ENCODE measurements at regions not wholly inside any gene's neighbourhood (a gene's known extent, or its start where the extent isn't known, plus 50 kb on each side); places are given as distances from the start of the nearest gene placed in this dataset.

GRCh38 chr5:165624166-165624946 is 2118.9 kb downstream of the MAT2B start:
- no peak for DNase-seq

DNA sequence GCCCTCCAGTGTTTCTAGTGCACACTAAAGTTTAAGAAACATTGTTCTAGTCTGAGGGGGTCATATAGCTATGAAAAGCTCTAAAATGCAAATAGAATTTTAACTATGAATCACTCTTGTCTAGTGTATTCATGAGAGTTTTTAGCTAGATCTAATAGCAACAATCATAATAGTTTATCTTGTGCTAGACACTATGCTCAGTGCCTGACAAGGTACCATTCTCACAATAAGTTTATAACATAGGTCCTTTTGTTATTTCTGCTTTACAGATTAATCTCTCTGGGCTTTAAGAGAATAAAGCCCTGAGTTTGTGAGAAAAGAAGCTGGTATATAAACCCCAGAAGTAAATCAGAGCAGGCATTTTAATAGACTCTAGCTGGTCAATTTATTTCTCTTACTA is 2120.7 kb downstream of the MAT2B start:
- DNase-seq = no peak

GRCh38 chr5:165627548-165628170 is 2122.2 kb downstream of the MAT2B start:
- no peak for DNase-seq

DNA sequence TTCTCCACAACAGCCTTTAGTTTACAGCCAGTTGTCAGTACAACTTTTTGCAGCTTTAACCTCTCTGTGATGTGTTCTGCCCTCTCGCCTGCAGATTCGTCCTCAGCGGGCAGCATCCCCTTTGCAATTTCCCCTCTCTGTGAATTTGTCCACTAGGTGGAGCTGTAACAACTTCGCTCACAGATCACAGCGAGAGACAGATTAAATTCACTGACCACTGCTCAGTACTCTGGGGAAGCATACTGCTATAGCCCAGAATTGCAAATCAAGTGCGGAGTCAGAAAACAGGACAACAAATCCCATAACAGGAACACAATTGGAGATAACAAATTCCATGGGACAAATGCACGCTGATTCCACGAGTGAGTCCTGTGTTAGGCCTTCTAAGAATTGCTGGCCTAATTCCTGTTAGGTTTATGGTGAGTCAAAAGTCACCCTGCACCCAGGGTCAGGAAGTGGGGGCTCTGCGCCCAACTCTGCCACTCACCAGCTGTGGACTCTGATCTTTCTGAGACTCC is 2124.9 kb downstream of the MAT2B start:
- no peak for DNase-seq

DNA sequence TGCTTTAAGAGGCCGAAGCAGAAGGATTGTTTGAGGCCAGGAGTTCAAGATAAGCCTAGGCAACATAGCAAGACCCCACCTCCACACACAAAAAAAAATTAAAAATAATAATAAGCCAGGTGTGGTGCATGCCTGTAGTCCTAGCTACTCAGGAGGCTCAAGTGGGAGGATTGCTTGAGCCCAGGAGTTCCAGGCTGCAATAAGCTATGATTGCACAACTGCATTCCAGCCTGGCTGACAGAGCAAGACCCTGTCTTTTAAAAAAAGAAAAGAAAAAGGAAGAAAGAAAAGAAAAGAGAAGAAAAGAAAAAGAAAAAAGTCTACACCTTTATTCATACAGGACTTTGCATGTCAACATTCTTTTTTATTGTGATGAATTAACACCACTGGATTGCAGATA is 2125.8 kb downstream of the MAT2B start:
- DNase-seq = no peak

GRCh38 chr5:165642366-165642765 is 2136.9 kb downstream of the MAT2B start:
- DNase-seq = no peak

DNA sequence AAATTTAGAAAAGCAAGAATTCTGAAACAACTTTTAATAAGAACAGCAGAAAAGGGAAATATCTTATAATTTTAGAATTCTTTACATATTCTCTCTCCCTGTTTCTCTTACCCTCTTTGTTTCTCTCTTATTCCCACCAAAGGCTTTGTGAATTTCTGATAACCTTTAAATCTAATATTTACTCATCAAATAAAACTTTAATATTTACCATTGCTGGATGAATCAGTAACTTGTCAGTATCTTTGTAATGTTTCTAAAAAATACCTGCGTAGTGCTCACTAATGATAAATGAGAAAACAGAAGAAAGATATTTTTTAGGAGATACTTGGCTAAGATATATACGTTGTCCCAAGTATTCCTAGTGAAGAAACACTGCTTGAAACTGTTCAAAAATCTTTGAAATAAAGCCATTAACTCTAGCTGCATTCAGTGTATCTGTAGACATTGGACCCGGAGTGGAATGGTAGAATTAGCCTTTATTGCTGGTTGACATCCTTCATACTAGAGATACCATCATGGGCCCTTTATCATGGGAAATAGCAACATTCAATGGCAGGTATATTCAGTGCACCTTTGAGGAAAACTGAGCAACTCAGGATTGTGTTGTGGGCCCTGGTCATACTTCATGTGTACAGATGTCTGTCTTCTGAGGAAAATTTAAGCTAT is 2160.4 kb downstream of the MAT2B start:
- no peak for DNase-seq

- no peak for DNase-seq
Observed at GRCh38 chr5:165673499-165673898, 2168.1 kb downstream of the MAT2B start.

GRCh38 chr5:165695796-165696195 is 2190.4 kb downstream of the MAT2B start:
- DNase-seq = no peak

- DNase-seq = no peak
Observed at GRCh38 chr5:165705960-165706359, 2200.5 kb downstream of the MAT2B start.

DNA sequence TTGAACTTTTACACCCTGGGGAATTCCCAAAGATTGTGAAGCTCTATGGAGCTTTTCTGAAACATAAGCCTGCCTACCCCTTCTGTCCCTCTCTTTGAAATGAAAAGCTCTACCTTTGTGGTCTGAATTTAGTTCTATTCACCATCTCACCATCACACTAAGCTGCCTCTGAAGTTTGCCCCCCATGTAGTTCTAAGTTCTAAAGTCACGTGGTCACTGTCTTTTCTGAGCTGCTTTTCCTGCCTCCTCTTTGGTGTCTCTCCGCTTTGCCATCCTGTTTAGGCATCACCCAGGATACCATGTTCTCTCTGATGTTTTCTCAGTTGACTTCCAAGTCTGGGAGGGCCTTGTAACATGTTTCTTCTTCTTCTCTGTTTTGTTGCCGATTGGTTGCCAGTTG is 2206.6 kb downstream of the MAT2B start:
- DNase-seq = no peak

- no peak for DNase-seq
Observed at GRCh38 chr5:165714598-165714997, 2209.2 kb downstream of the MAT2B start.

- DNase-seq = no peak
Observed at GRCh38 chr5:165720901-165721300, 2215.5 kb downstream of the MAT2B start.

GRCh38 chr5:165722401-165722800 is 2217.0 kb downstream of the MAT2B start:
- DNase-seq = no peak

DNA sequence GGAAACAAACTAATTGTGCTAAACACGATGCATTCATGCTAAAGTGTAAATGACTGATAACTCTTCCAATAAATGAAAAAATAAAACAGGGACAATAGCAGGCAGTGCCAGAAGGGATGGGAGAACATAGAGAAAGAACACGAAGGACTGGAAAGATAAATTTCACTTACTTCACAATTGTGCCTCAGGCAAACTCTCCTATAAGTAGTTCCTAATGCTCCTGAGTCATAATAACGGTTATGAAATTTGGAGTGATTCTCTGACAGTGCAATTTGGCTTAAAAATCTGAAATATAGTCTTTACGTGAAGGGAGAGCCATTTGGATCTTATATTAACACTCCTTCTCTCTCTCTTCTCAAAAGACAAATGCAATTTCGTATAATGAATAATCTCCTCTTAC is 2218.5 kb downstream of the MAT2B start:
- DNase-seq = no peak

DNA sequence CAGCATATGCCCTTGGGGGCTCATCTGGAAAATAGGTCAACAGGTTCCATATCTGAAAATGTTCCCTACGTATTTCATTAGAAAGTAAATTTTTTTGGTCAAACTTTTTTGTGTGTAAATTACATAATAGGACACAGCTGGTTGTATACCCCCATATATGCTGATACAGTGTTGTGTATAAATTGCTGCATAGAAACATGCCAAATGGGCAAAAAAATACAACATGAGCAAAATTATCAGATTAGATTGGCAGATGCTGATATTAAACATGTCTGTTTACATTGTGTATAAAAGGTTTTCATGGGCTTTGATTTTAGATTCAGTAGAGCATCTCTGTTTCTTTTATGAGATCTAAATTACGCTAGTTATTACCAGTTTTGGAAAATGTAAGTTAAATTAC is 2223.0 kb downstream of the MAT2B start:
- no peak for DNase-seq

DNA sequence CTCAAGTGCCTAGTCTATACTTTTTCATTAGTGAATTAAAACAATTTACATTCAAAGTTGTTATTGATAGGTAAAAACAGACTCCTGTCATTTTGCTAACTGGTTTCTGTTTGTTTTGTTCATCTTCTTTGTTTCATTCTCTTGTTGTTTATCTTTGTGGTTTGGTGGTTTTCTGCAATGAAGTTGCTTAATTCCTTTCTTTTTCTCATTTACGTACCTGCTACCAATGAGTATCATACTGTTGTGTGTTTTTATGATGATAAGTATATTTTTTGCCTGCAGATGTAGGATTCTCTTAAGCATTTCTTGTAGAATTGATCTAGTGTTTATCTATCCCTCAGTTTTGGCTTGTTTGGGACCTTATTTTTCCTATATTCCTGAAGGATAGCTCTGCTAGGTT is 2230.0 kb downstream of the MAT2B start:
- no peak for DNase-seq

DNA sequence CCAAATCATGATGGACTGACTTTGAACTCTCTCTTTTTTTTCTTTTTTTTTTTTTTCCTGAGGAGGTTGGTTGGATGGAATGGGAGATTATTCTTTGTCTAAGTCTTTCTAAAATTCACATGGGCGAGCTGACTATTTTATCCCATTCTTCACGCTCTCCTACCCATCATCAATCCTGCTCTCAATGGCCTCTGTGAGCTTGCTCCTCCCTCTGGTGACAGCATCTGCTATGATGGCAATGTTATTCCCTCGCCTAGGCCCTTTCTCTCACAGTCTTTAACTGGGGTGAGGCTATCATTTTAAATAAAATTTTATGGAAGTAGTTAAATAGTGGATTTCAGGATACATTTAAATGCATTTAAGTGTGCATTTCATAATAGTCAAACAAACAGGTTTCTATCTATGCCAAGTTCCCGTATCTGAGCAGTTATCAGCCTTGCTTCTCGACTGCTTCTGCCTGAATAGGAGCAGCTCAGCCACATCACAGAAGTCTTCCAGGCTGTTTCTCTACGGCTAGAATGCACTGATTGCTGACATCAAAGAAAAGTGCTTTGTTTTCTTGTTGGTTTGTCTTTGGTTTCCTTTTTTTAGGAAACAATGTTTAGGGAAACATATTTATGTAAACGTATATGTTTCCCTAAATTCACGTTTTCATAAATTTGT is 2233.8 kb downstream of the MAT2B start:
- no peak for DNase-seq

- DNase-seq = no peak
Observed at GRCh38 chr5:165757791-165758190, 2252.4 kb downstream of the MAT2B start.

DNA sequence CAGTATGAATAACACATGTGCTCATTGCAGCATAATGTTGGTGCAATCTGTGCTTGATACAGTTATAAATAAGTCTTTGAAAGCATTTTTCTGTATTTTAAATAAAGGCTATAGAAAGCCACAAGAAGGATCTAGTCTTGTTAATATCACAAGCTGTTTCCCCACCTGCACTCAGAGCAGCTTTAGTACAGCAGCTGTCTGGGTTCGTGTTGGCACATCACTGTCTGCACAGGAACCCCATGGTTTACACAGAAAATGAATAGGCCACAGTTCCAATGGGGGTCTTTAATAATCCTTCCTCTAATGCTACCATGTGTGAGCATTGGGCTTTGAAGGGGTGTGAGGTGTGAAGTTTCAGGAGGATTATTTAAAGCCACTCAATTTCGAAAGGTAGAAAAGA is 2269.7 kb downstream of the MAT2B start:
- no peak for DNase-seq

DNA sequence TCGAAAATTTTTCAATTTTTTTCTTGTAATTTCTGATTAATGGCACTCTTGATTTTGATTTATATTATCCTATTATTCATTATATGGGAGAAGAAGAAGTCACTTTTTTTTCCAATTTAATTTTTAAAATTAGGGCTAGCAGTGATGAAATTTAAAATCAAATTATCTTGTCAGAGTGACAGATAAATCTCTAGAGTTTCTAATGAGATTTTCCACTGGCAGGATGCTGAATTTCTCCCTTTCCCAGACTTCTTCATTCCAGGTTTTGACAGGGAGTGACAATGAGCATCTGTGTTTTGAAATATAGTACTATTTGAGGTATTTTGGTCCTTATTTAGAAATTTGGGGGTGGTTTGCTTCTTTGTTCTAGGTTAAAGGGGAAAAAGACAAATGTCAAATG is 2274.1 kb downstream of the MAT2B start:
- DNase-seq = no peak

DNA sequence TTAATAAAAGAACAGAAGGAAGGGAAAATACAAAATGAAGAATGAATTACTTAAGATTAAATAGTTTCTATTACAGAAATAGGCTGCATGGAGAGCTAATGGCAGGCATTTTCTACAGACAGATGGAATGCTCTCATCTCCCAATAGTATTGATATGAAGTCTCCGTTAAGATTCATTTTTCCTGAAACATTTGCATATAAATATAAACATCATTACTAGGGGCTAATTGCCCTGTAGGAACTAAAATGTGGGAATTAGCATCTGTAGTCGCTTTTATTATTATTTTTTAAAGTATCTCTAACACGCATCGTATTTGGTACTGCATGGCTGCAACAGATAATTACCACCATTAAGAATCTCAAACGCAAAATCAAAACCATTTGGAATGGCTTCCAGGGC is 2275.5 kb downstream of the MAT2B start:
- DNase-seq = no peak

- DNase-seq = no peak
Observed at GRCh38 chr5:165781738-165782137, 2276.3 kb downstream of the MAT2B start.

DNA sequence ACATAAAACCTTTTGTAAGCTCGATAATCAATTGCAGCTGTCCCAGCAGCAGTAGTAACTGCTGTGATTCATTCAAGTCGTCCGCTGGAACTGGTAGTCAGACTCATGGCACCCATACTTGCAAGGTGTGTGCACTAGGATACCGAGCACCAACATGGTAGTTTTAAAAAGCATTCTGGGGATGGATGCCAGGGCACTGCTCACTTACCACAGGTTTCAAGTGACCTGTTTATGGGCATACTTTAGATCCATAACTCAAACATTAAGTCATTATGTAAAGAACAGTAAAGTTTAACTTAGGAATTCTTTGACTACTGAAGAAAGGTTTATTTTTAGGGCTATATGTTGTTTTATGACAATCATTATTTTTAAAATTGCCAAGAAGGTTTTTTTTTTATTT is 2277.6 kb downstream of the MAT2B start:
- no peak for DNase-seq

All from SIG-M5 (cell line).